ENCODE measurements at regions not wholly inside any gene's neighbourhood (a gene's known extent, or its start where the extent isn't known, plus 50 kb on each side); places are given as distances from the start of the nearest gene placed in this dataset.
A peak's percentile ranks its signal among the peaks of the same experiment; 100 is the strongest.

DNA sequence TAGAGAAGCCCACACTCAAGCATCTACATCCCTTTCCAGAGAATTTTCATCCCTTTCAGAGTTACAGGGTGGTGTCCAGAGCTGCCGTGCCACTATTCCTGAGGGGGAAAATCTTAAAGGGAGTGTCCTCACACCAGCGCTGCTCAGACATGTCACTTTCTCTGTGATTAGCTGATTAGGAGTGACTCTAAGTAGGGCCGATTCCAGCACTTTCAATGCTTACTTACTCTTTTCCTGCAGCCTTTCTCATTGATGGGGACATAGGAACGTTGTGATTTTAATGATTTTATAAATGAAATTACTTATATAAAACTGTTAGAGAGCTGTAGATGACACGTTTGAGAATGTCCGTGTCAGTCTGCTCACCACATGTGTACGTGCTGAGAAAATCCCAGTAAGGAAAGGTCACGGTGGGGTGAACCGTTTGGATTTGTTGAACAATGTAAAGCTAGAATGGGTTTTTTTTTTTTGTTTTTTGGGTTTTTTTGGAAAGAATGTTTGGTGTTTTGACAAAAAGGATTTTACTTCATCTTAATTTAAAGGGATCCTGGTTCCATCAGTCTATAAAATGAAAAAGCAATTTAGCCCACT lies 56.6 kb upstream of the SPATA13 start:
- TF ChIP-seq CTCF (IDR thresholded peaks at IDR 0.05) = no peak
- no peaks in the 10 kb centered on the region for H3K36me3 ChIP-seq (ENCODE audit: control insufficient read depth, insufficient read depth, low read length)
- H3K4me1 ChIP-seq (ENCODE audit: control insufficient read depth, insufficient read depth, low read length) = no peaks in the 10 kb centered on the region
- no peak overlapping the region for H3K27ac ChIP-seq (ENCODE audit: low read length)
- ATAC-seq = no peak
- no peak for DNase-seq
- Mint-ChIP-seq H3K27ac (no peak overlapping the region), H3K27me3 (ENCODE audit: low read depth in 2 of 2) (peaks cover 10 to 18% of the 10 kb centered on the region in 2 donors), H3K9me3 (no peaks in the 10 kb centered on the region), H3K4me1 (no peaks in the 10 kb centered on the region), H3K4me3 (no peak overlapping the region), H3K36me3 (no peaks in the 10 kb centered on the region)
- no peak overlapping the region for H3K4me3 ChIP-seq (ENCODE audit: low read length)
- no peaks in the 10 kb centered on the region for H3K9me3 ChIP-seq (ENCODE audit: control insufficient read depth, insufficient read depth, low read length)
- intact Hi-C loops (cut with micrococcal nuclease) = no loop called here
- 86% methylated on average over 8 of the region's 9 CpGs for WGBS (ENCODE audit: insufficient coverage)
- no peaks in the 10 kb centered on the region for H3K27me3 ChIP-seq (ENCODE audit: control insufficient read depth, insufficient read depth, low read length)

DNA sequence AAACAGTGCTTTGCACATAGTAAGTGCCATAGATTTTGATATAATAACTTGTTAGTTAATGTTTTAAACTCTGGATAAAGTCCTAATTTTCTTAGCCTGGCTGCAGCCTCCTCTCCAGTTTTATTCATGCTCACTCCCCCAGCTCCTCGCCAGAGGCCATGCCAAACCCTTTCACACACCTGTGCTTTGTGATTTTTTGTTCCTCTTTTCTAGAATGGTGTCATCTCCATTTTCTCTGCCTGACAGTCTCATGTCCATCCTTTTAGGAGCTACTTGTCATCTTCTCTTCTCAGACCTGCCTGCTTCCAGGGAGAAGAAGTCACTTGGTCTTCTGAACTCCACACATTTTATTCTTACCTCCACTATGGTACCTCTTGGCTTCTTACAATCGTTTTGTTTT lies 55.8 kb upstream of the SPATA13 start:
- TF ChIP-seq CTCF (IDR thresholded peaks at IDR 0.05) = no peak
- Histone ChIP-seq H3K4me3 (ENCODE audit: low read length) (no peak overlapping the region), H3K27me3 (ENCODE audit: control insufficient read depth, insufficient read depth, low read length) (no peaks in the 10 kb centered on the region), H3K4me1 (ENCODE audit: control insufficient read depth, insufficient read depth, low read length) (no peaks in the 10 kb centered on the region), H3K27ac (ENCODE audit: low read length) (no peak overlapping the region), H3K36me3 (ENCODE audit: control insufficient read depth, insufficient read depth, low read length) (no peaks in the 10 kb centered on the region), H3K9me3 (ENCODE audit: control insufficient read depth, insufficient read depth, low read length) (no peaks in the 10 kb centered on the region)
- ATAC-seq (no peak), DNase-seq (no peak)
- Mint-ChIP-seq H3K36me3 (no peaks in the 10 kb centered on the region), H3K4me1 (no peaks in the 10 kb centered on the region), H3K9me3 (no peaks in the 10 kb centered on the region), H3K4me3 (no peak overlapping the region), H3K27ac (no peak overlapping the region), H3K27me3 (ENCODE audit: low read depth in 2 of 2) (peaks cover 10 to 18% of the 10 kb centered on the region in 2 donors)
- intact Hi-C loops (cut with micrococcal nuclease) = no loop called here
- WGBS (ENCODE audit: insufficient coverage) = 57% methylated on average over 2 of the region's 2 CpGs

DNA sequence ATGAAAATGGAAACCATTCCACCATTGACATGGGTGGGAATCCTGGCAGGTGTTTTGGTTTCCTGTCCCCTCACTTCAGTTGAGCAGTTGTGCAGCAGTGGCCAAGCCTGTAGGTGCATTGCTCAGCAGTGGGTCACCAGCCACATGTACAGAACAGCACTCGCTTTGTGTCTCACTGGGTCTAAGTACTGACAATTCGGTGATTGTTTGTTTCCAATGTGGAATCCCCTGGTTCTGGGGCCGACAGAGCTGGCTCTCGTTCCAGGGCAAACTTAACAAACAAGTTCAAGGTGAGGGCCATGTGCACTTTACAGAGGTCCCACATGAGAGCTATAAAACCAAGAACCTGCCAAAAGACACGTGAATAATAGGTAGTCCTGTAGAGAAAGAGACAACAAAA lies 54.1 kb upstream of the SPATA13 start:
- Histone ChIP-seq H3K36me3 (ENCODE audit: control insufficient read depth, insufficient read depth, low read length) (no peaks in the 10 kb centered on the region), H3K27me3 (ENCODE audit: control insufficient read depth, insufficient read depth, low read length) (no peaks in the 10 kb centered on the region), H3K4me3 (ENCODE audit: low read length) (no peak overlapping the region), H3K9me3 (ENCODE audit: control insufficient read depth, insufficient read depth, low read length) (no peaks in the 10 kb centered on the region), H3K4me1 (ENCODE audit: control insufficient read depth, insufficient read depth, low read length) (no peaks in the 10 kb centered on the region), H3K27ac (ENCODE audit: low read length) (no peak overlapping the region)
- no peak overlapping the region for H3K4me3 Mint-ChIP-seq
- WGBS (ENCODE audit: insufficient coverage) = 70% methylated on average over 5 of the region's 5 CpGs
- H3K27ac Mint-ChIP-seq = no peak overlapping the region
- no peak for DNase-seq
- no peaks in the 10 kb centered on the region for H3K9me3 Mint-ChIP-seq
- no peak for TF ChIP-seq CTCF (IDR thresholded peaks at IDR 0.05)
- H3K36me3 Mint-ChIP-seq = no peaks in the 10 kb centered on the region
- ATAC-seq = no peak
- intact Hi-C loops (cut with micrococcal nuclease) = no loop called here
- H3K4me1 Mint-ChIP-seq = no peaks in the 10 kb centered on the region
- peaks cover 8 to 12% of the 10 kb centered on the region in 2 donors for H3K27me3 Mint-ChIP-seq (ENCODE audit: low read depth in 2 of 2)

GRCh38 chr13:24107955-24108614 lies 52.4 kb upstream of the SPATA13 start:
- no peak overlapping the region for H3K4me3 ChIP-seq (ENCODE audit: low read length)
- Mint-ChIP-seq H3K27ac (no peak overlapping the region), H3K9me3 (no peaks in the 10 kb centered on the region), H3K4me1 (no peaks in the 10 kb centered on the region), H3K27me3 (ENCODE audit: low read depth in 2 of 2) (peaks cover 15 to 20% of the 10 kb centered on the region in 2 donors), H3K36me3 (no peaks in the 10 kb centered on the region), H3K4me3 (no peak overlapping the region)
- intact Hi-C loops (cut with micrococcal nuclease) = no loop called here
- H3K4me1 ChIP-seq (ENCODE audit: control insufficient read depth, insufficient read depth, low read length) = no peaks in the 10 kb centered on the region
- no peaks in the 10 kb centered on the region for H3K27me3 ChIP-seq (ENCODE audit: control insufficient read depth, insufficient read depth, low read length)
- no peak for DNase-seq
- H3K27ac ChIP-seq (ENCODE audit: low read length) = no peak overlapping the region
- WGBS (ENCODE audit: insufficient coverage) = 79% methylated on average over 16 of the region's 16 CpGs
- no peaks in the 10 kb centered on the region for H3K36me3 ChIP-seq (ENCODE audit: control insufficient read depth, insufficient read depth, low read length)
- H3K9me3 ChIP-seq (ENCODE audit: control insufficient read depth, insufficient read depth, low read length) = no peaks in the 10 kb centered on the region
- no peak for TF ChIP-seq CTCF (IDR thresholded peaks at IDR 0.05)
- peak in 1 of 3 donors; percentile 21 for ATAC-seq
